Endodermal cell (in vitro differentiated cells): ENCODE measurements at regions not wholly inside any gene's neighbourhood (a gene's known extent, or its start where the extent isn't known, plus 50 kb on each side); places are given as distances from the start of the nearest gene placed in this dataset.

Experiments used
- DNase-seq: peaks from one replicate; pipeline ENCODE4 v3.0.0-alpha.2; 2017
- H3K27ac ChIP-seq: 2 replicates; pipeline ENCODE4 v1.5.1; 2013; ENCODE audit warnings: mild to moderate bottlenecking, low read depth, low read length, moderate library complexity
- H3K27me3 ChIP-seq: 2 replicates; pipeline ENCODE4 v1.6.1; 2013; ENCODE audit warnings: mild to moderate bottlenecking, low read length, moderate library complexity; ENCODE audit not compliant: insufficient read depth, control insufficient read depth, poor library complexity, severe bottlenecking
- H3K36me3 ChIP-seq: 2 replicates; pipeline ENCODE4 v1.7.0; 2013; ENCODE audit warnings: mild to moderate bottlenecking, low read length, moderate library complexity; ENCODE audit not compliant: control insufficient read depth, insufficient read depth
- H3K4me1 ChIP-seq: one replicate; pipeline ENCODE4 v1.7.0; 2013; ENCODE audit warnings: low read length; ENCODE audit not compliant: control insufficient read depth, insufficient read depth
- H3K4me3 ChIP-seq: 2 replicates; pipeline ENCODE4 v1.5.1; 2013; ENCODE audit warnings: mild to moderate bottlenecking, low read length, moderate library complexity
- H3K9ac ChIP-seq: 2 replicates; pipeline ENCODE4 v1.6.1; 2013; ENCODE audit warnings: mild to moderate bottlenecking, low read length, moderate library complexity; ENCODE audit not compliant: poor library complexity, severe bottlenecking; ENCODE audit errors: extremely low read depth
- H3K9me3 ChIP-seq: 2 replicates; pipeline ENCODE4 v1.6.1; 2013; ENCODE audit warnings: mild to moderate bottlenecking, low read length, moderate library complexity; ENCODE audit not compliant: control insufficient read depth
- H3K27ac Mint-ChIP-seq: 2 replicates; pipeline ENCODE4 v1.8.0; 2020; ENCODE audit warnings: mixed read lengths
- H3K27me3 Mint-ChIP-seq: 2 replicates; pipeline ENCODE4 v1.8.0; 2021; ENCODE audit warnings: mild to moderate bottlenecking, mixed read lengths; ENCODE audit not compliant: insufficient read depth
- H3K36me3 Mint-ChIP-seq: 2 replicates; pipeline ENCODE4 v1.8.0; 2020; ENCODE audit warnings: low read depth, mixed read lengths
- H3K4me1 Mint-ChIP-seq: 2 replicates; pipeline ENCODE4 v1.8.0; 2020; ENCODE audit warnings: mixed read lengths
- H3K4me3 Mint-ChIP-seq: 2 replicates; pipeline ENCODE4 v1.8.0; 2020; ENCODE audit warnings: mild to moderate bottlenecking, moderate library complexity, mixed read lengths
- H3K9me3 Mint-ChIP-seq: 2 replicates; pipeline ENCODE4 v1.8.0; 2020; ENCODE audit warnings: mild to moderate bottlenecking, mixed read lengths
- whole genome bisulfite sequencing, 2 experiments: methylation state at CpG; one replicate each; pipeline versions ENCODE4 v1.1.5 to v1.1.7; 2013; ENCODE audit warnings: missing lambda C conversion rate in 2 of 2, mixed read lengths in 1 of 2; ENCODE audit not compliant: insufficient coverage in 1 of 2, insufficient read length in 1 of 2; 5-methylcytosine and 5-hydroxymethylcytosine counted together
- TF ChIP-seq, protein P1 (sequence below): fragments of 200-600 bp; sonication (generic); conservative IDR thresholded peaks from 2 replicates; pipeline ENCODE4 v1.5.0; 2021; ENCODE audit warnings: antibody characterized with exemption, mild to moderate bottlenecking

DNA sequence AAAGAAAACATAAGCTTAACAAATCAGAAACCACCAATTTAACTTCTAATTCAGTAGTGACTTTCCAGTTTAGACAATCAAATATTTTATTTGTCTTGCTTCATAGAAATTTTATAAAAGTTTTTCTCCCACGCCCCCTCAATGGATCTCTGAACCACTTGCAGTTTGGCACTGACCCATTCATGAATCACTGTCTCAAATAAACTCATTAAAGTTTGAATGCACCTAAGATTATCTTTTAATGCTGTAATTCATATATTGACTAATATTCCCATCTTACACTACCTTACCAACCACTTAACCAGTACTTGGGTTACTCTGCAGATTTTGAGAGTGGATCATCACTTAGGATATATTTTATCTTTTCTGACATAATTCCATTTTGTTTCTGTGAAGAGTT is 880.2 kb downstream of the OTOL1 start:
- WGBS, 2 experiments = 82% methylated on average over 1 of the region's 1 CpG; no CpG with 5 or more reads in 1 of the 2 experiments
- peaks cover 29% of the 10 kb centered on the region for H3K9me3 Mint-ChIP-seq
- no peak for DNase-seq
- no peaks in the 10 kb centered on the region for H3K27me3 Mint-ChIP-seq
- no peak overlapping the region for H3K4me3 Mint-ChIP-seq
- no peaks in the 10 kb centered on the region for H3K4me1 Mint-ChIP-seq
- no peak overlapping the region for H3K27ac Mint-ChIP-seq
- Histone ChIP-seq H3K9me3 (peaks cover 6% of the 10 kb centered on the region), H3K4me3 (no peak overlapping the region), H3K27me3 (no peaks in the 10 kb centered on the region), H3K36me3 (no peaks in the 10 kb centered on the region), H3K4me1 (no peaks in the 10 kb centered on the region), H3K27ac (no peak overlapping the region), H3K9ac (no peak overlapping the region)
- TF ChIP-seq, protein P1, sequence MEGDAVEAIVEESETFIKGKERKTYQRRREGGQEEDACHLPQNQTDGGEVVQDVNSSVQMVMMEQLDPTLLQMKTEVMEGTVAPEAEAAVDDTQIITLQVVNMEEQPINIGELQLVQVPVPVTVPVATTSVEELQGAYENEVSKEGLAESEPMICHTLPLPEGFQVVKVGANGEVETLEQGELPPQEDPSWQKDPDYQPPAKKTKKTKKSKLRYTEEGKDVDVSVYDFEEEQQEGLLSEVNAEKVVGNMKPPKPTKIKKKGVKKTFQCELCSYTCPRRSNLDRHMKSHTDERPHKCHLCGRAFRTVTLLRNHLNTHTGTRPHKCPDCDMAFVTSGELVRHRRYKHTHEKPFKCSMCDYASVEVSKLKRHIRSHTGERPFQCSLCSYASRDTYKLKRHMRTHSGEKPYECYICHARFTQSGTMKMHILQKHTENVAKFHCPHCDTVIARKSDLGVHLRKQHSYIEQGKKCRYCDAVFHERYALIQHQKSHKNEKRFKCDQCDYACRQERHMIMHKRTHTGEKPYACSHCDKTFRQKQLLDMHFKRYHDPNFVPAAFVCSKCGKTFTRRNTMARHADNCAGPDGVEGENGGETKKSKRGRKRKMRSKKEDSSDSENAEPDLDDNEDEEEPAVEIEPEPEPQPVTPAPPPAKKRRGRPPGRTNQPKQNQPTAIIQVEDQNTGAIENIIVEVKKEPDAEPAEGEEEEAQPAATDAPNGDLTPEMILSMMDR = no peak
- H3K36me3 Mint-ChIP-seq = no peaks in the 10 kb centered on the region

DNA sequence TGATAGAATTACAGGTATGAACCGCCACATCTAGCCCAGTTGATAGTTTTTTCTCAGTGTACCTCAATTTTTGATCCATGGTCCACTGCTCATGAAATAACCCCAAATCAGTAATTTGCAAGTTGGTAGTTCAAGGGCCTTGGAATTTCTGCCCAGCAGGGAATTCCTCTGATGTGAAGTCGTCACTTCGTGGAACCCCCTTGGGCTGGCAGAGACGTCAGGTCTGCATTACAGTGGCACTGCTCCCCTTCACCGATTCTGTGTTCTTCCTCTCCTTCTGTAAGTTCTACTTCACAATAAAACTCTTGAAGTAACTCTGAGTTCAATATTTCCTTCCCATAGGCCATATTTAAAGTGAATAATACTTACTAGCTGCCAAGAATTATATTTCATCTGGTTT is 881.0 kb downstream of the OTOL1 start:
- Histone ChIP-seq H3K4me3 (no peak overlapping the region), H3K27me3 (no peaks in the 10 kb centered on the region), H3K9me3 (peaks cover 6% of the 10 kb centered on the region), H3K9ac (no peak overlapping the region), H3K27ac (no peak overlapping the region), H3K4me1 (no peaks in the 10 kb centered on the region), H3K36me3 (no peaks in the 10 kb centered on the region)
- H3K9me3 Mint-ChIP-seq = peaks cover 29% of the 10 kb centered on the region
- WGBS, 2 experiments = 86 to 95% methylated on average over 4 to 5 of the region's 5 CpGs
- no peak for DNase-seq
- no peaks in the 10 kb centered on the region for H3K27me3 Mint-ChIP-seq
- H3K4me1 Mint-ChIP-seq = no peaks in the 10 kb centered on the region
- H3K27ac Mint-ChIP-seq = peak overlapping the region; percentile 16
- no peak overlapping the region for H3K4me3 Mint-ChIP-seq
- no peaks in the 10 kb centered on the region for H3K36me3 Mint-ChIP-seq
- TF ChIP-seq, protein P1 = no peak

DNA sequence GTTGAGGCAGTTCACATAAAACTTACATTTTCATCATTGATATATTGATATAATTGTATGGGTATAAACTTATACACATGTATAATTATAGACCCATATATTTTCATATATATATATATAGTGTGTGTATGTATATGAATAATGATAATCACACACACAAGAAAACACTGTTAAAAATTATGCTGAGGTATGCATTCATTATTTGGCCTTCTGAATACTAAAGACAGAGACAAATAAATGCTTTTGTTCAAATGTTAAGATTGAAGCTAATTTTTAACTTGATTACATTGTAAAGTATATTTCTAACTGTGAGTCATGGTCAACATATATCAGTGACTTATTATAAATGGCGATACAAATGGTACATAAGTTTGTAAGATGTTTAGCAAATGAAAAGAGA is 888.8 kb downstream of the OTOL1 start:
- no peaks in the 10 kb centered on the region for H3K36me3 Mint-ChIP-seq
- Histone ChIP-seq H3K27ac (no peak overlapping the region), H3K9me3 (no peaks in the 10 kb centered on the region), H3K9ac (no peak overlapping the region), H3K27me3 (no peaks in the 10 kb centered on the region), H3K4me3 (no peak overlapping the region), H3K4me1 (no peaks in the 10 kb centered on the region), H3K36me3 (no peaks in the 10 kb centered on the region)
- H3K4me3 Mint-ChIP-seq = no peak overlapping the region
- 75 to 100% methylated on average over 1 of the region's 1 CpG for WGBS, 2 experiments
- no peaks in the 10 kb centered on the region for H3K27me3 Mint-ChIP-seq
- no peak for DNase-seq
- peaks cover 2% of the 10 kb centered on the region for H3K9me3 Mint-ChIP-seq
- H3K4me1 Mint-ChIP-seq = no peaks in the 10 kb centered on the region
- no peak overlapping the region for H3K27ac Mint-ChIP-seq
- TF ChIP-seq, protein P1 = no peak
